Natural killer cell (primary cell): ENCODE measurements at regions not wholly inside any gene's neighbourhood (a gene's known extent, or its start where the extent isn't known, plus 50 kb on each side); places are given as distances from the start of the nearest gene placed in this dataset.

Experiments used
- ATAC-seq, 3 donors: fragments of 150-1000 bp in 2 of 3; fragments of 200-7000 bp in 1 of 3; cut with Tn5 transposase; 1 replicate in 1 of 3; 2 replicates in 2 of 3; pipeline ENCODE4 v1.10.0; 2021; ENCODE audit warnings: mild to moderate bottlenecking in 2 of 3, moderate library complexity in 2 of 3
- DNase-seq, 2 donors: peaks; one replicate each; pipeline versions ENCODE4 v3.0.0 to v3.0.0-alpha.2; 2013 to 2021; ENCODE audit warnings: mixed read lengths in 1 of 2
- H3K27ac ChIP-seq: one replicate; pipeline ENCODE4 v1.5.1; 2013; ENCODE audit warnings: mild to moderate bottlenecking, low read length
- H3K27me3 ChIP-seq: one replicate; pipeline ENCODE4 v1.6.1; 2013; ENCODE audit warnings: low read length; ENCODE audit not compliant: control insufficient read depth, insufficient read depth
- H3K36me3 ChIP-seq: one replicate; pipeline ENCODE4 v1.6.1; 2013; ENCODE audit warnings: low read length; ENCODE audit not compliant: control insufficient read depth, insufficient read depth
- H3K4me1 ChIP-seq: one replicate; pipeline ENCODE4 v1.6.1; 2013; ENCODE audit warnings: low read length; ENCODE audit not compliant: control insufficient read depth, insufficient read depth
- H3K4me3 ChIP-seq: one replicate; pipeline ENCODE4 v1.5.1; 2013; ENCODE audit warnings: low read length
- H3K9me3 ChIP-seq: one replicate; pipeline ENCODE4 v1.6.1; 2013; ENCODE audit warnings: low read length; ENCODE audit not compliant: control insufficient read depth, insufficient read depth
- H3K27ac Mint-ChIP-seq, 2 donors: one replicate each; pipeline ENCODE4 v1.8.0; 2022; ENCODE audit warnings: mild to moderate bottlenecking in 2 of 2, mixed read lengths in 2 of 2, moderate library complexity in 1 of 2
- H3K27me3 Mint-ChIP-seq, 2 donors: one replicate each; pipeline ENCODE4 v1.8.0; 2022; ENCODE audit warnings: low read depth in 2 of 2, mixed read lengths in 2 of 2
- H3K36me3 Mint-ChIP-seq: one replicate; pipeline ENCODE4 v1.8.0; 2022; ENCODE audit warnings: mixed read lengths
- H3K4me1 Mint-ChIP-seq, 2 donors: one replicate each; pipeline ENCODE4 v1.8.0; 2022; ENCODE audit warnings: mixed read lengths in 2 of 2
- H3K4me3 Mint-ChIP-seq: one replicate; pipeline ENCODE4 v1.8.0; 2022; ENCODE audit warnings: mild to moderate bottlenecking, moderate library complexity, mixed read lengths
- H3K9me3 Mint-ChIP-seq, 2 donors: one replicate each; pipeline ENCODE4 v1.8.0; 2022; ENCODE audit warnings: mixed read lengths in 2 of 2
- WGBS: methylation state at CpG from one replicate; pipeline ENCODE4 v1.1.7; 2013; ENCODE audit warnings: missing lambda C conversion rate; ENCODE audit not compliant: insufficient coverage; 5-methylcytosine and 5-hydroxymethylcytosine counted together
- intact Hi-C: fragments of 100-400 bp; cut with micrococcal nuclease; formaldehyde crosslinking; loops from one replicate; pipeline ENCODE4 v1.14.2; 2022
- TF ChIP-seq, protein P1 (sequence below): fragments of 200-600 bp; IDR thresholded peaks from one replicate; pipeline ENCODE4 v1.8.0; 2022; ENCODE audit warnings: antibody characterized with exemption

DNA sequence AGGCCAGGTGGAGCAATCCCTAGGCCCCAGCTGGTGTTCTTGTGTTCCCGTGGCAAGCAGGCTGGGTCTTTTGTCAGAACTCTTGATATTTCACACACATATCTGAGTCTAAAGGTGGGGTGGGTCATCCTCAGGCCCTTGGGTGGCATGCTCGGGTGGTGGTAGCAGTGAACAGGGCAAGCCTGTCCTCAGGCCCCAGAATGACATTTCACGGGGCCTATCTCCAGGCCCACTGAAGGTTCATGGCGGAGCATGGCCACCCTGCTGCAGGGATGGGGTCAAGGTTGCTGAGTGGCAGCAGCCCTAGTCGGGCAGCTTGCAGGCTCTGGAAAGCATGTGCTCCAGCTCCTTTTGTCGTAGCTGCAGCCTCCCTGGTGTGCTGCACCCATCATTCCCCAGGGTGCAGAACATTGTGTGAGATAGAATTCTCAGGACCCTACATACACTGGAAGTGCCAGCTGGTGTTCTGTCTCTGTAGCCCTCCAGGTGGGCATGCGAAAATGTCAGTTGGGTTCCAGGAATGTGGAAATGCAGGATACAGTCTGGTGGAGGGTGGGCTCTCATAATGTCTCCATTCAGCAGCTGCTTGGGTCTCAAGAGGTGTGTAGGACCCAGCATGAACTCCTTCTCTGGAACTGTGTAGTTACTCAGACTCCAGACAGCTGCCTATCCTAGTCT, 1571.8 kb downstream of the STIM2 start:
- Histone ChIP-seq H3K36me3 (no peaks in the 10 kb centered on the region), H3K4me3 (no peak overlapping the region), H3K27me3 (no peaks in the 10 kb centered on the region), H3K9me3 (peaks cover 10% of the 10 kb centered on the region), H3K27ac (no peak overlapping the region), H3K4me1 (no peaks in the 10 kb centered on the region)
- Mint-ChIP-seq H3K9me3 (peaks cover 16 to 23% of the 10 kb centered on the region in 2 donors), H3K4me3 (no peak overlapping the region), H3K36me3 (peaks cover 24% of the 10 kb centered on the region), H3K4me1 (no peaks in the 10 kb centered on the region), H3K27me3 (no peaks in the 10 kb centered on the region), H3K27ac (no peak overlapping the region)
- DNase-seq = no peak
- intact Hi-C loops = no loop called here
- no peak for ATAC-seq
- TF ChIP-seq, protein P1, sequence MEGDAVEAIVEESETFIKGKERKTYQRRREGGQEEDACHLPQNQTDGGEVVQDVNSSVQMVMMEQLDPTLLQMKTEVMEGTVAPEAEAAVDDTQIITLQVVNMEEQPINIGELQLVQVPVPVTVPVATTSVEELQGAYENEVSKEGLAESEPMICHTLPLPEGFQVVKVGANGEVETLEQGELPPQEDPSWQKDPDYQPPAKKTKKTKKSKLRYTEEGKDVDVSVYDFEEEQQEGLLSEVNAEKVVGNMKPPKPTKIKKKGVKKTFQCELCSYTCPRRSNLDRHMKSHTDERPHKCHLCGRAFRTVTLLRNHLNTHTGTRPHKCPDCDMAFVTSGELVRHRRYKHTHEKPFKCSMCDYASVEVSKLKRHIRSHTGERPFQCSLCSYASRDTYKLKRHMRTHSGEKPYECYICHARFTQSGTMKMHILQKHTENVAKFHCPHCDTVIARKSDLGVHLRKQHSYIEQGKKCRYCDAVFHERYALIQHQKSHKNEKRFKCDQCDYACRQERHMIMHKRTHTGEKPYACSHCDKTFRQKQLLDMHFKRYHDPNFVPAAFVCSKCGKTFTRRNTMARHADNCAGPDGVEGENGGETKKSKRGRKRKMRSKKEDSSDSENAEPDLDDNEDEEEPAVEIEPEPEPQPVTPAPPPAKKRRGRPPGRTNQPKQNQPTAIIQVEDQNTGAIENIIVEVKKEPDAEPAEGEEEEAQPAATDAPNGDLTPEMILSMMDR = no peak
- WGBS = 85% methylated on average over 6 of the region's 7 CpGs

DNA sequence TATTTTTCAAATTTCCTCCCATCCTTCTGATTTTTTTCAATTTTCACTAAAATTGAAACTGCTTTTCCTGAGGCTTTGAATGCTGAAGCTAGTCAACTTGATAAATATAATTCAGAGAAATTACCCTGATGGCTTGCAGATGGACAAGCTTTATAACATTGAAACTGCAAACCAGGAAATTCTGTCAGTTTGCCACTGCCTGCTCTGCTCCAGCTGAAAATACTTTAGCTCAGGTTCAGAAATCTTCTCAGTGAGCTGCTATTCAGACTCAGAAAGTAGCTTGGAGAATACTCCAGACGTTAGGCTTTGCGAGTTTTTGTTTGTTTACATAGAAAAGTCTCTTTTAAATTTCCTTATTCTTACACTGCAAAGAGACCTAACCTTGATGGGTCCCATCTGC, 1574.7 kb downstream of the STIM2 start:
- Mint-ChIP-seq H3K9me3 (peaks cover 14 to 15% of the 10 kb centered on the region in 2 donors), H3K4me1 (no peaks in the 10 kb centered on the region), H3K4me3 (no peak overlapping the region), H3K27ac (no peak overlapping the region), H3K27me3 (no peaks in the 10 kb centered on the region), H3K36me3 (peaks cover 18% of the 10 kb centered on the region)
- no peaks in the 10 kb centered on the region for H3K36me3 ChIP-seq
- TF ChIP-seq, protein P1 = no peak
- H3K9me3 ChIP-seq = peaks cover 10% of the 10 kb centered on the region
- DNase-seq (no peak), ATAC-seq (no peak)
- no peak overlapping the region for H3K27ac ChIP-seq
- 67% methylated on average over 1 of the region's 2 CpGs for WGBS
- intact Hi-C loops = no loop called here
- H3K4me3 ChIP-seq = no peak overlapping the region
- H3K27me3 ChIP-seq = no peaks in the 10 kb centered on the region
- no peaks in the 10 kb centered on the region for H3K4me1 ChIP-seq

DNA sequence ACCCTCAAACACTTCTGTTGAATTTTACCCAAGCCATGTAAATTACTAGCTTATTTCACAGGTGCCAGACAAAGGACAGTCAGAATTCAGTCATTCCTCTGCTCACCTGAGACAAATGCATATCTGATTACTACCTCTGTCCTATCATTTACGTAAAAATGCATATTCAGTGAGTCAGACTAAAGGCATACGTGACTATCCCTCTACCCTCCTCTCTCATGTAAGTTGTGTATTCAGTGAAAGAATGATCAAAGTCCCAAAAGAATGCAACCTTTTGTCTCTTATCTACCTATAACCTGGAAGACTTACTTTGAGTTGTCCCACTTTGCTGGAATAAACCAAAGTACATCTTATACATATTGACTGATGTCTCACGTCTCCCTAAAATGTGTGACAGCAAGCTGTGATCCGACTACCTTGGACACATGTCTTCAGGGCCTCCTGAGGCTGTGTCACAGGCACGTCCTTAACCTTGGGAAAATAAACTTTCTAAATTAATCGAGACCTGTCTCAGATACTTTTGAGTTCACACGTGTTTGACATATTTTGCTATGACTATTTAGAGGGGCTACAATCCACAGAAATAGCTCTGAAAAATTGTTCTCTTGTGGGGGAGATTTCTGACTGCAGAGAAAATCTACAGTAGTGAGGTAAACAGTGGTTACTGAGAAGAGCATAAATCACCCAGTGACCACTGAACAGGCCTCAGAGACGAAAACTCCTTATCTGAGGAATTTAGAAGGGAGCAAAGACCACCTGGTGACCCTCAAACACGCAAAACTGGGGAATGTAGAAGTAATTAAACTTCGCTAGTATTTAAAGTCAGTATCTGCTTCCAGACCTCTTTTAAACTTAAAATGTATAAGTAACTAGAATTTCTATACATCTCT, 1575.8 kb downstream of the STIM2 start:
- Mint-ChIP-seq H3K36me3 (peaks cover 14% of the 10 kb centered on the region), H3K27me3 (no peaks in the 10 kb centered on the region), H3K4me3 (no peak overlapping the region), H3K9me3 (peaks cover 14 to 22% of the 10 kb centered on the region in 2 donors), H3K27ac (no peak overlapping the region), H3K4me1 (no peaks in the 10 kb centered on the region)
- Histone ChIP-seq H3K4me1 (no peaks in the 10 kb centered on the region), H3K27ac (no peak overlapping the region), H3K27me3 (no peaks in the 10 kb centered on the region), H3K36me3 (no peaks in the 10 kb centered on the region), H3K9me3 (peaks cover 10% of the 10 kb centered on the region), H3K4me3 (no peak overlapping the region)
- ATAC-seq (no peak), DNase-seq (no peak)
- intact Hi-C loops = no loop called here
- TF ChIP-seq, protein P1 = no peak
- WGBS = 73% methylated on average over 7 of the region's 10 CpGs
